ENCODE measurements at regions not wholly inside any gene's neighbourhood (a gene's known extent, or its start where the extent isn't known, plus 50 kb on each side); places are given as distances from the start of the nearest gene placed in this dataset.

- no peaks in the 10 kb centered on the region for H3K36me3 Mint-ChIP-seq
- H3K27me3 Mint-ChIP-seq: no peaks in the 10 kb centered on the region
- no peak for TF ChIP-seq CTCF (conservative IDR thresholded peaks at IDR 0.05)
Measured at GRCh38 chr20:53736757-53737395, 143.2 kb upstream of the ZNF217 start.

GRCh38 chr20:53736122-53736756 is 142.6 kb upstream of the ZNF217 start:
- no peak for DNase-seq (ENCODE audit: extremely low spot score, unreplicated experiment)
- Mint-ChIP-seq H3K9me3 (peaks cover 5% of the 10 kb centered on the region), H3K36me3 (no peaks in the 10 kb centered on the region), H3K27me3 (no peaks in the 10 kb centered on the region), H3K27ac (peak overlapping the region; percentile 94), H3K4me1 (ENCODE audit: unreplicated experiment) (peaks cover 64% of the 10 kb centered on the region), H3K4me3 (peak overlapping the region; percentile 79)
- no peak for TF ChIP-seq CTCF (conservative IDR thresholded peaks at IDR 0.05)

More at GRCh38 chr20:53736757-53737395, 143.2 kb upstream of the ZNF217 start:
- Mint-ChIP-seq H3K27ac (peak overlapping the region; percentile 94), H3K9me3 (peaks cover 5% of the 10 kb centered on the region), H3K4me3 (peak overlapping the region; percentile 79), H3K4me1 (ENCODE audit: unreplicated experiment) (peaks cover 66% of the 10 kb centered on the region)
- no peak for DNase-seq (ENCODE audit: extremely low spot score, unreplicated experiment)

DNA sequence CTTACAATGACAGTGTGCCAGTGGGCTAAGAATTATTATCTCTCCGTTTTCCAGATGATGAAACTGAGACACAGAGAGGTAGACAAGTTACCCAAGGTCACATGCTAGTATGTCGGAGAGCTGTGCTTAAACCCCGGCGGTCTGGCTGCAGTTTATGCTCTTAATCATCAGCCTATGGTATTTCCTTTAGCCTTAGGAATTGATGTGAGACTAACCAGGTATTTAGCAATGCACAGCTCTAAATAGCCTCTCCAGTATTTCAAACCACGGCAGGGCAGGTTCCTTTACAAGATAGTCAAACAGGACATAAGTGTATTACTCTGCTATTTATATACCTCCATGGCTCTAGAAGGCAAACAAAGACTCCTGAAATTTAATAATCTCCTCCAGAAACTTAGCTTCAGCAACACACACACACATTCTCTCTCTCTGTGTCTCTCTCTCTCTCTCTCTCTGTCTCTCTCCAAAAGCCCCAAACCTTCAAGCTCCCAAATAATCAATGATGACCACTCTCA is 142.0 kb upstream of the ZNF217 start:
- peaks cover 5% of the 10 kb centered on the region for H3K9me3 Mint-ChIP-seq
- H3K4me1 Mint-ChIP-seq (ENCODE audit: unreplicated experiment): peaks cover 57% of the 10 kb centered on the region

GRCh38 chr20:53734006-53734688 is 140.5 kb upstream of the ZNF217 start:
- no peak for DNase-seq (ENCODE audit: extremely low spot score, unreplicated experiment)
- Mint-ChIP-seq H3K27me3 (no peaks in the 10 kb centered on the region), H3K4me1 (ENCODE audit: unreplicated experiment) (peaks cover 43% of the 10 kb centered on the region)

More for the DNA sequence above, 142.0 kb upstream of the ZNF217 start:
- no peak for TF ChIP-seq CTCF (conservative IDR thresholded peaks at IDR 0.05)
- H3K27ac Mint-ChIP-seq: peak overlapping the region; percentile 94
- DNase-seq (ENCODE audit: extremely low spot score, unreplicated experiment): no peak
- H3K36me3 Mint-ChIP-seq: no peaks in the 10 kb centered on the region
- H3K4me3 Mint-ChIP-seq: peak overlapping the region; percentile 79
- no peaks in the 10 kb centered on the region for H3K27me3 Mint-ChIP-seq

GRCh38 chr20:53731595-53731994 is 138.0 kb upstream of the ZNF217 start:
- Mint-ChIP-seq H3K27ac (no peak overlapping the region), H3K4me3 (no peak overlapping the region), H3K27me3 (no peaks in the 10 kb centered on the region), H3K36me3 (no peaks in the 10 kb centered on the region), H3K4me1 (ENCODE audit: unreplicated experiment) (peaks cover 19% of the 10 kb centered on the region), H3K9me3 (peaks cover 5% of the 10 kb centered on the region)
- DNase-seq (ENCODE audit: extremely low spot score, unreplicated experiment): no peak
- no peak for TF ChIP-seq CTCF (conservative IDR thresholded peaks at IDR 0.05)

More at GRCh38 chr20:53734006-53734688, 140.5 kb upstream of the ZNF217 start:
- no peaks in the 10 kb centered on the region for H3K36me3 Mint-ChIP-seq
- no peak overlapping the region for H3K4me3 Mint-ChIP-seq
- peaks cover 5% of the 10 kb centered on the region for H3K9me3 Mint-ChIP-seq
- TF ChIP-seq CTCF (conservative IDR thresholded peaks at IDR 0.05): no peak
- peak overlapping the region; percentile 50 for H3K27ac Mint-ChIP-seq
